GM21786 (cell line): ENCODE measurements at regions not wholly inside any gene's neighbourhood (a gene's known extent, or its start where the extent isn't known, plus 50 kb on each side); places are given as distances from the start of the nearest gene placed in this dataset.

ENCODE experiments used
- ATAC-seq: cut with Tn5 transposase; IDR thresholded peaks from one replicate; pipeline ENCODE4 v1.9.1; 2021; ENCODE audit not compliant: unreplicated experiment

DNA sequence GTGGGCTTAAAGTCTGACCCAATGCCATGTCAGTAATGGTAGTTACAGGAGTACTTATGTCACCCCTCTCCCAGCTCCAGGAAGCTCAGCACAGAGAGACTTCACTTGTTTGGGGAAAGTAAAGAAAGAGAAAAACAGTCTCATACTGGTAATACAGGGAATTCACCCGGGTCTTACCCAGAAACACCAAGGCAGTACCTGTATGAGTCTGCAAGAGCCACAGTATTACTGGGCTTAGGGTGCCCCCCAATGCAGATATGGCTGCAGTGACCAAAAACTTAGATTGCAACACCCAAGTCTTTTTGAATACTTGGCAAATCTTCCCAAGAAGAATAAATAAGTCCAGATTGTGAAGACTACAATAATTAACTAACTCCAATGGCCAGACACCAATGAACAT, 622.1 kb downstream of the IGSF11 start:
- peak; percentile 95 for ATAC-seq

DNA sequence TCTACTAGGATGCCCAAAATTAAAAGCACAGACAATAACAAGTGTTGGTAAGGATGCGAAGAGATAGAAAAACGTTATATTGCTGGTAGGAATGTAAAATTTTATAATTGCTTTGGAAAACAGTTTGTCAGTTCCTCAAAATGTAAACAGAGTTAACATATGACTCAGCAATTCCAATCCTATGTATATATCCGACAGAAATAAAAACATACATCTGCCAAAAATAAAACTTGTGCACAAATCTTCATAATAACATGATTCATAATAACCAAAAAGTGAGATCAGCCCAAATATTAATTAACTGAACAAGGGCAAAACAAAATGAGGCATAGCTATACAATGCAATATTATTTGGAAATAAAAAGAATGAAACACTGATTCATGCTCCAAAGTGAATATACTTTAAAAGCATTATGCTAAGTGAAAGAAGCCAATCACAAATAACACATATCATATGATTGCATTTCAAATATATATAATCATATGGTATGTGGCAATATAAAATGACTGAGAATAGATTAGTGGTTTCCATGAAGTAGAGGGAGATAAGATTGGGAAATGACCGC, 609.3 kb downstream of the IGSF11 start:
- no peak for ATAC-seq

DNA sequence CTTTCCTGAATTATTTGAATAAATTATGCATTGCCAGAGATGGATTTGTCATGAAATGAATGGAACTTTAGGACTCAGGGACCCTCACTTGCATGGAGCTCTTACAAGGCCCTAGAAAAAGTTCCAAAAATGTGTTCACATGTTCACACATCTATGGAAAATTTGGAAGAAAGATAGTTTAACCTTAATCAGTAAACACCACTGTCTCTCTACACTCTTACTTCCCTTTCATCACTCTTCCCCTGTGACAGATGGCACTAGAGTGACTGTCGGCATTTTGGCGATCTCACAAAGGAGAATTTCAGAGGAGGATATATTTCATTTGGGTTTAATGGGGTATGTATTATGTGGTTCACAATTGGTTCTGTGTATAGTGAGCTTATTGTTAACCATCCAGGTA, 600.8 kb downstream of the IGSF11 start:
- ATAC-seq, result no peak

DNA sequence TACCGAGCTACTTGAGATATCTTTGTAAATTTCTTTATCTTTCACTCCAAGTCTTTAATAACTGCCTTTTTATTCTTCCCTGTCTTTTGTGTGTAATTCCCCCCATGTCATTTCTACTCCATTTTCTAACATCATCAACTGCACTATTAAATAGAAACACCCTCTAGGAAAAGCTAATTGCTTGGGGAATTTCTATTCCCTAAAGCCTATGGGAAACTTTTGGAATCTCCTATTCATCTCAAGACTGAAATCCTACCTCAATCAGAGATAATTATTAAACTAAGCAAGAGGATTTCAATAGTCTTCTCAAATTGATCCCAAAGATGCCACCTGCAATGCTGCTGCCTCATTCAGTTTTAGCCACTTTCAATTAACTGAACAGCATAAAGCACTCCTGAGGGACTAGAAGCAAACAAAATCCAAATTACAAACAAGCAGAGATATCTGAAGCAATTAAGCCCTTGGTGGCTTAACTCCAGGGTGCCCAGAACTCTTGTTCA, 598.7 kb downstream of the IGSF11 start:
- no peak for ATAC-seq

DNA sequence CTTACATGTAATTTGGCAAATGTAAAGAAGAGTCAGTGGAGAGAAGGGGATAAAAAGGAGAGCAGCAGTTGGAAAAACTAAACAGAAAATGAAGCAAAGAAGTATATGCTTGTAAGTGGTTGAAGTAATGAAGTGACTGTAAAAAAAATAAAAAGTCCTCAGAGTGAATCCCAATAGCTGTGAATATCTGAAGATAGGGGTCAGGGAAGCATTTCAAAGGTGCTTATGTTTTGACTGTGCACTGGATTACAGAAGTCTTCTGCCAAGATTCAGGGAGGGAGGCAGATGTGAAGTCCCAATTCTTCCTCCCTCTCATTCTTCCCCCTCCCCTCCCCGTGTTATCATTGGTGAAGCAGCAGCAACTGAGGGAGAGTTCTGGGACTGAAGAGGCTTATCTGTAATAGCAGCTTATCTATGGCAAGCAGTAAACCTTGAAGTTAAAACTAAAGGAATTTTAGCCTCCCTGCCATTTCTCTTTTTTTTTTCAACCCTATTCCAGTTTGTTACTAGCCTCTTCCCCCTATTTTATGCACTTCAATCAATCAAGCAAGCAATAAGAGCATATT, 597.9 kb downstream of the IGSF11 start:
- no peak for ATAC-seq

DNA sequence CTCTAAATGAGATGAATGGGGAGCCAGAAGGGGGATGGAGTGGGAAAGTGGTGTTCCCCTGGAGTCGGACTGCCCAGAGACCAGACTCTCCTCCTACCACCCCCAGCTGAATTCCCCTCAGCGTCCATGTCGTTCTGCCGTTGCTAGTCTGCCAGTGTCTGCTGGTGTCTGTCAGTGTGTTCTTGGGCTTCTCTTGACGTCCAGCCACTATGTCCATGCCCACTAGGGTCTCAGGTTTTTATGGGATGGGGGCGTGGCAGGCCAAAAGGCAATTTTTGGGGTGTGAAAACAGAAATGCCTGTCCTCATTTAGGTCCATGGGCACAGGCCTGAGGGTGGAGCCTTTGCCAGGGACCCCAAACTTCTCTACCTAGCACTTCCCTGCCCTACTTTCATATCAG, 589.6 kb downstream of the IGSF11 start:
- no peak for ATAC-seq

DNA sequence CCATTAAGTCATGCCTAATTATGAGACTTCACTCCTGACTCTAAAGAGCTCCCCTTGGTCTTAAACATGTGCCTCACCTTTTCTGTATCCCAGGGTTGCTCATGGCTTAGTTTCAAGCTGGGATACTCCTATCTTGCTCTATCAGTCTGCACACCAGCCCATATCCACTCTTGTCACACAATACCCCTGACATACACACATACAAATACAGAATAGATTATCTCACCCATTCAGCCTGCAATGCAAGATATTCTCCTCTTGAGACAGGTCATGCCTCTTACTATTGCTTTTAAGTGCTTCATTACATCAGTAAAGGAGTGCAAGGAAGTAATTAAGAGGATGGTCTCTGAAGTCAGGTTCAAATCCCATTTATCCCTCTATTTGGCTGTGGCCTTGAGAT, 587.3 kb downstream of the IGSF11 start:
- ATAC-seq, result no peak

DNA sequence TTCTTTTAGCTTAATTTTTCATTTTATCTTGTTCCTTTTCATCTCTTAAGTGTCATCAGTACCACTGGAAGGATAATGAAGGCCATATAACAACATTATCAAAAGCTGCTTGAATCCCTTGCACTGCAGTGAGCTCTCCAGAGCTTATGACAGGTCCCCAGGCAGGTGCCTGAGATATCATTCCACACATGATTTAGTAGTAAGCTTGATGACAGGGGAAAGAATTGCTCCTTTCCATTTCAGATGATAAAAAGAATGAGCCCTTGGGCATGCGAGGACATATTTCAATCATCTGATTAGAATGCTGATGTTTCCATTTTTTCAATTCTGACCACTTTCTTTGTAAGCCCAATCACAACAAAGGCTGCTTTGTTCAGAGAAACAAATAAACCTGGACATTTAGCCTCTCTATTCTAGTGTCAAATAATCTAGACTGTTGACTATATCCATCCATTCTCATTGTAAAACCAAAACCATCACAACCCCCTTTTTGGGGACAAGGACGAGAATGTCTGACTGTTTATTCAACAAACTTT, 567.8 kb downstream of the IGSF11 start:
- ATAC-seq, result no peak

DNA sequence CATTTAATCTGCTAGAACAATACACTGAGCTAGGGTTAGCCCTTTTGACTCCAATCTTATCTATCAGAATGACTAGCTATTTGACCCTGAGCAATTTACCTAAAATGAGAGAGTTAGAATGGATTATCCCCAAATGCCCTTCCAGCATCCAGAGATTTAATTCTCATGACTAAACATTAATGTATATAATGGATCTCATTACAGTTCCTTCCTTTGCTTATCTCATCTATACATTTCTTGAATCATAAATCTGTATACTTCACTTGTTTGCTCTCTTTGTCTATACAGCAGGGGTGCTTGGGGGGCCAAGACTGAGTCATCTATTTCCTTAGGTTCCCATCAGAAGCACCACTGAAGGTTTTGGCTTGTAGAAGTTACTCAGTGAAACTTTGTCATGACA, 565.8 kb downstream of the IGSF11 start:
- no peak for ATAC-seq

DNA sequence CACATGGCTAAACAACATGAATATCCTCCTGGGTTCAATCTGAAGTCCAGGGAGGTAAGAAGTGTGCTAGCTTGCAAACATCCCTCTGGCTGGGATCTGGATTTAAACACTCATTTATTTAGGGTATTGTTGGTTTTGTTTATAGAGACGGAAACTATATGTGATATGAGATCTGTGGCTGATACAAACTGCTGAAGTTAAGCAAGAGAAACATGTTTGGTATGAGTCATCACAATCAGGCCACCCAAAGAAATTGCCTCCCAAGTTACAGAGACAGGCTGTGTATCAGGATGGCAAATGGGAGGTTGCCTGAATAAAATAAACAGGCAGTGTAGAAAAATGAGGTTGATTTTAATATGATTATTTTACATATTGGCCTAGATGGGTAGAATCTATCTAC, 562.1 kb downstream of the IGSF11 start:
- no peak for ATAC-seq

DNA sequence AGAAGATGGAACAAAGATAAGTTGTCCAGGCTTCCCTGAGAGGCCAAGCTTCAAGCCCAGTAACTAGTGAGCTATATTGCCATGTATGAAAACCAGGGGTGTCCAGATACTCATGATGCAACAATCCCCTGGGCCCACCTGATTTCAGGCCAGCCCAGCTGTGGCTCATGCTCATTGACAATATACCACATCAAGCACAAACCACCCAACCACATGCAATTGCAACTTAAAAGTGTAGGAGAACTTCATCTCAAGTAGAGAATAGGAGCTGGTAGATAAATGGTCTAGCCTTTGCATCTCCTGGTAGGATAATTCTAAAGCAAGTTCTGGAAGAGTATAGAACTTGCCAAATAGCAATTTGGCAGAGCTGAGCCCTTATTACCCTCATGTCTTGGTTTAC, 561.3 kb downstream of the IGSF11 start:
- no peak for ATAC-seq

DNA sequence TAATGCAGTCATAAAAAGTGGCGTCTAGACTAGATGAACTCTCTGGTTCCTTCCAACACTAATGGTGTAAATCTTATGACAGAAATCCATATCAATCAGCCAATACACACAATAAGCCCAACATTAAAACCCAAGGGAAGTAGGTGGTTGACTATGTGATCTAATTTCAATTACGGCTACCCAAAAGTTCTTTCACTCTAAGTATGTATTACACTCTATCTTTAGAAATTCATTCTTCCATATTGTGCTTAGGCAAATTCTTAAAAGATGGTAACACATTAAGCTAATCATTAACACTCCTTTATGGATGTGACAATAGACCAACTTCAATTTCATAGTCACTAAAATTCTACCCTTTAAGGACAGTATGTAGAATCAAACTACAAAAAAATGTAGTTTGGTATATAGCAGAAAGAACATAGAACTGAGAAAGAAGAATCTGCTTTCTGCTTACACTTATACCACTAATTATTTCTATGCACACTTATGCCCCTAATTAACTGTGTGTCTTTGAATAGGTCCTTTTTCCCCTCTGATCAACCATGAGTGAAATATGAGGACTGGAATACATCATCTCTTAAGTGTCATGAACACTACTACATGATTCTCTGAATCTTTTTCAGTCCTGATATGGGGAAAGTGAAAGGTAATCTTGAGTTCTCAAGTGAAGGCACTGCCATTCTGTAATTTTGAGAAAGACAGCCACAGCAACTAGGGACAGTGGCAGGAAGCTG, 557.6 kb downstream of the IGSF11 start:
- ATAC-seq, result peak; percentile 47

DNA sequence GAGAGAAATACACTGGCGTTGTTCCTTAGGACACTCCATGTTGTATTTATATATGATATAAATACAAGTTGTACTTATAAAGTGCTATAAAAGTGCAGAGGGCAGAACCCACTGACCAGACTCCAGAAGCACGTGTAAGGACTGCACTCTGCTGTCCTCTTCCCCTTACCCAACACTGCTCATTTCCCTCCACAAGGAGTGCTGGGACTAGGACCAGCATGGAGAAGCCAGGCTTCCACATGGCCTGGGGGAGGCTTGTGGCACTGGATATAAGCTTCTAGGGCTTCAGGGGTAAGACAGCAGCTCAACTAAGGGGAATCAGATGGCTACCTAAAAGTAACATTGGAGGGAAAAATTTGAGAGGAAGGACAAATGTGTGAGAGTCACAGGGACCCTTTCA, 556.9 kb downstream of the IGSF11 start:
- peak; percentile 10 for ATAC-seq

DNA sequence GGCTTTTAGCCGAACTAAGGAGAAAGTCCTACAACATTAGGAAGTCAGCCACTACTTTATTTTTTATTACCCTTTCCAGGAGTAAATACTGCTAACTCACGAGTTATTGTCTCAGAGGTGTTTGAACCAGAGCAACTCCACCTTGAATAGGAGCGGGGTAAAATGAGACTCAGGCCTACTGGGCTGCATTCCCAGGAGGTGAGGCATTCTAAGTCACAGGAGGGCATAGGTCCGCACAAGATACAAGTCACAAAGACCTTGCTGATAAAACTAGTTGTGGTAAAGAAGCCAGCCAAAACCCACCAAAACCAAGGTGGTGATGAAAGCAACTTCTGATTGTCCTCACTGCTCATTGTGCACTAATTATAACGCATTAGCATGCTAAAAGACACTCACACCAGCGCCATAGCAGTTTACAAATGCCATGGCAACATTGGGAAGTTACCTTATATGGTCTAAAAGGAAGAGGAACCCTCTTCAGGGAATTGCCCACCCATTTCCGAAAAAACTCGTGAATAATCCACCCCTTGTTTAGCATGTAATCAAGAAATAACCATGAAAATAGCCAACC, 555.9 kb downstream of the IGSF11 start:
- ATAC-seq, result no peak

DNA sequence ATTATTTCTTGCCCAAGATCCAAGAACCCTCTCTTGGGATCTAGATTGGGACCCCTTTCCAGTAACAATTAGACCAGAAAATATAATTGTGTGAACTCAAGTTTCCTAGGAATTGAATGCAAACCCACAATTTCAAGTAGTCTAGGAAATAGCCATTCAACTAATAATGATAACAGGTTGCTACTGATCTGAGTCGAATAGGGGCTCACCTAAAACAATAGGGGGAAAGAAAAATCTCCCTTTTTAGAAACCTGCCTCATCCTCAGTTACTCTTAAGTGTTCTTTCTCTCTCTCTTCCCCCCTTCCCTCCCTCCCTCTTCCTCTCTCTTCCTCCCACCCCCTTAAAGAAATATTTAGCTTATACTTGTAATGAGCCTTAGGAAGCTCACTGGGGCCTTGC, 555.3 kb downstream of the IGSF11 start:
- ATAC-seq, result no peak

DNA sequence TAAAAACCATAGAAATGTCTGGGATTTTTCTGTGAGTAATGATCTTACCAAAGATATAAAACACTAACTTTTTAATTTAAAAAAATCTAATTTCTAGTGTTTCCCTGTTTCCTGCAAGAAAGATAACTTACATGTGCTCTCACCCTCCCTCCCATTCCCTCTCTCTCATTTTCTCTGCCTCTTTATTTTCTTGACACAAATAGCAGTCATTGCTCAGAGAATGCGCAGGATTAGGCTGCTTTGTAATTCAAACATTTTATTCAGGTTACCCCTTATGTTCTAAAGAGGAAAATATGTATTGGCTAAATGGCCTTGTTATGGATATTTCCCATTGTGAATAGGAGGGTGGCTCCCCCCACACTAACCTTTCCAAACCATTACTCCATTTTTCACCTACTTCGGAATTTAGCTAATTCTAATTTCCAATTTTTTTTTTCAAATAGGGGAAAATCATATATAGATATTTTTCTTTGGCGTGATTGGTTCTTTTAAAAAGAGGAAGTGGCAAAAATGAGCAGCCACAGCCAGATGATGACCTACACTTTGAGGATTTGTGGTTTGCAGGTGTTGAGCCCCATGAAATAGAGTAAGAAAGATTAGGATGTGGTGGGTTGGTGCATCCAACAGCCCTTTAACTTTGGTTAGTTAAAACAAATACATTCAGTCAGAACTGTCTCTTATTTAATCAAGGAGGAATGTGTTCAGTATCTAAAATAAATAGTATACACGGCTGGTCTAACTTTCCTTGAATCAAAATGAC, 554.4 kb downstream of the IGSF11 start:
- no peak for ATAC-seq

DNA sequence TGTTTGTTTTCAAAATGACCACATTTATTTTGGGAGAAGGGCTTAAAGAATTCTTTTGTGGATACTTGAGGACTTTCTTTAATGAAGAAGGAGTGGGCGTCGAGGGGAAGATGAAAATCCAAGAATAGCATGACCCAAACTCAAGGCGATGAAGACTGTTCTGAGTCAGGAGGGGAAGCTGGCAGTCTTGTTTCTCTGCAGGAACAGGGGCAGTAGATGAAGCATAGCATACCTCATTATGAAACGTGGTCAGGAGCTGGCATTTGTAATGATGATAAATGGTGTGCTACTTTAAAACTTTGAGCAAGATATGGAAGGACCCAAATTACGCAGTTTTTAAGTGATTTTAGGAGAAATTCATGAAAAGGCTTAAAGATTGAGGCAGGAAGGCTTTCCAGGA, 549.0 kb downstream of the IGSF11 start:
- no peak for ATAC-seq

DNA sequence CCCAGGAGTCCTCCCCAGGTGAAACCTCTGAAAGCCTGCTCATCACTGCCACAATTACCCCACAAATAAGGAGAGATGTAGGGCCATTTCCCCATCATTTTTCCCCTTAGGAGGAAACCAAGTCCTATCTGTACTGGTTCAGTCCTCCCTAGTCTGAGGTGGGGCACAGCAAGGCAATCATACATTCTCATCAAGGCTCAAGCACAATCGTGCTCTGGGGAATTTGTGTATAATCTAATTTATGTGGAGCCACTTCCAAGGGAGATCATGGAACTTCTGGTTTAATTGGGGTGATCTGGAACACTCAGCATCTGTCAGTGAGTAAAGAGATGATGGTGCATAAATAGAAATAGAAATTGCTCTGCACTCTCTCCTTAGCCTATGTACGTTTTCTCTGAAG, 546.9 kb downstream of the IGSF11 start:
- ATAC-seq, result no peak

DNA sequence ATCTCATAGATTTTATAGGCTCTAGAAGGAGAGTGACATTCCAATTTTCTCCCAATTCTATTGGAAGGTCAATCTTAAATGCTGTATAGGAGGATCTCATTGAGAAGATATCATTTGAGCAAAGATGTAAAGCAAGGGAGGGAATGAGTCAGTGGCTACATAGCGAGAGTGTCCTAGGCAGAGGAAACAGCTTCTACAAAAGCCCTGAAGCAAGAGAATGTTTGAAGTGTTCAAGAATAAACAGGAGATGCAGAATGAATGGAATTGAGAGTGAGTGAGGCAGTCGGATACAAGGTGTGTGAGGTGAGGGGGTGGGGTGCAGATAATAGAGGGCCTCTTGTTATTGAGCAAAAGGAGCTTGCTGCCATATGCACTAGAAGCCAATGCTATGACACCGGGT, 545.9 kb downstream of the IGSF11 start:
- ATAC-seq, result no peak

DNA sequence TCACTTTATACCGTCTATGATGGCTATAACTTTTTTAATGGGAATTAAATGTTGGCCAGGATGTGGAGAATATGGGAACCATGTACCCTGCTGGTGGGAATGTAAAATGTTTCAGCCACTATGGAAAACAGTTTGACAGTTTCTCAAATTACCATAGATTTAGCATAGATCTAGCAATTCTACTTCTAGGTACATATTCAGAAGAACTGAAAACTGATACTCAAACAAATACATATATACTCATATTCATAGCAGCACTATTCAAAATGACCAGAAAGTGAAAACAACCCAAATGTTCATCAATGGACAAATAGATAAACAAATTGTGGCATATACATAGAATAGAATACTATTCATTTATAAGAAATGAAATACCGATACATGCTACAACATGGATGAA, 539.4 kb downstream of the IGSF11 start:
- ATAC-seq, result no peak

DNA sequence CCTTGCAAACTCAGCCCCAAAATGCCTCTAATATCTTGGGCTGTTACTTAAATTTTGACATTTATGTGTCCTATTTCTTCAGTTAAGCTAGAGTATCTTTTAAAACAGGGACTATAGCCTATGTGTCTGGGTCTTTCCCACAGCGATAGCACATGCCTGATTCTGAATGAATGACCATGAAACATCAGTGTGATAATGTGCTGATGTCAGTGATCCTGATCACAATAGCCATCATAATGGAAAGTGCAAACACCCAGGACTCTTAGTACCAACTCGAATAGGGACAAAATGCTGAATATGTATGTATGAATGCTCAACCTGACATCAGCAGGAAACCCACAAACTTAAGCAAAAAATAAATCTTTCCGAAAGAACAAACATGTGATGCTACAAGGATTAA, 537.4 kb downstream of the IGSF11 start:
- no peak for ATAC-seq
